ENCODE measurements at regions not wholly inside any gene's neighbourhood (a gene's known extent, or its start where the extent isn't known, plus 50 kb on each side); places are given as distances from the start of the nearest gene placed in this dataset.

GRCh38 chr3:168314166-168314565 is 218.4 kb upstream of the GOLIM4 start:
- no peak for TF ChIP-seq CTCF (conservative IDR thresholded peaks at IDR 0.05; ENCODE audit: low read length)
- H3K4me3 ChIP-seq (ENCODE audit: low read length), result no peak overlapping the region
- DNase-seq (ENCODE audit: low read depth), result no peak

- no peak for DNase-seq (ENCODE audit: low read depth)
- H3K4me3 ChIP-seq (ENCODE audit: low read length), result no peak overlapping the region
- TF ChIP-seq CTCF (conservative IDR thresholded peaks at IDR 0.05; ENCODE audit: low read length), result no peak
Measured at GRCh38 chr3:168312984-168313383, 217.3 kb upstream of the GOLIM4 start.

- DNase-seq (ENCODE audit: low read depth), result no peak
- no peak for TF ChIP-seq CTCF (conservative IDR thresholded peaks at IDR 0.05; ENCODE audit: low read length)
- H3K4me3 ChIP-seq (ENCODE audit: low read length), result no peak overlapping the region
Measured at GRCh38 chr3:168307893-168308292, 212.2 kb upstream of the GOLIM4 start.

GRCh38 chr3:168295027-168295426 is 199.3 kb upstream of the GOLIM4 start:
- no peak for TF ChIP-seq CTCF (conservative IDR thresholded peaks at IDR 0.05; ENCODE audit: low read length)
- no peak overlapping the region for H3K4me3 ChIP-seq (ENCODE audit: low read length)
- DNase-seq (ENCODE audit: low read depth), result no peak

- DNase-seq (ENCODE audit: low read depth), result no peak
- no peak for TF ChIP-seq CTCF (conservative IDR thresholded peaks at IDR 0.05; ENCODE audit: low read length)
Measured at GRCh38 chr3:168292296-168292695, 196.6 kb upstream of the GOLIM4 start.

GRCh38 chr3:168289471-168290008 is 193.8 kb upstream of the GOLIM4 start:
- no peak for TF ChIP-seq CTCF (conservative IDR thresholded peaks at IDR 0.05; ENCODE audit: low read length)
- no peak for DNase-seq (ENCODE audit: low read depth)
- no peak overlapping the region for H3K4me3 ChIP-seq (ENCODE audit: low read length)

More at GRCh38 chr3:168292296-168292695, 196.6 kb upstream of the GOLIM4 start:
- no peak overlapping the region for H3K4me3 ChIP-seq (ENCODE audit: low read length)

- no peak for TF ChIP-seq CTCF (conservative IDR thresholded peaks at IDR 0.05; ENCODE audit: low read length)
- no peak overlapping the region for H3K4me3 ChIP-seq (ENCODE audit: low read length)
- no peak for DNase-seq (ENCODE audit: low read depth)
Measured at GRCh38 chr3:168288511-168289401, 193.0 kb upstream of the GOLIM4 start.
